ENCODE measurements at regions not wholly inside any gene's neighbourhood (a gene's known extent, or its start where the extent isn't known, plus 50 kb on each side); places are given as distances from the start of the nearest gene placed in this dataset.

- no peak overlapping the region for H3K27ac ChIP-seq (replicated peaks)
- H3K27me3 ChIP-seq (ENCODE audit: insufficient read depth, poor library complexity, severe bottlenecking), result peaks cover 6% of the 10 kb centered on the region
- H3K4me3 ChIP-seq (replicated peaks; ENCODE audit: insufficient read depth, low read length), result no peak overlapping the region
- DNase-seq (ENCODE audit: low read depth in 1 of 2, low spot score in 1 of 2), result no peak
- no peak for TF ChIP-seq CTCF (IDR thresholded peaks at IDR 0.05; ENCODE audit: insufficient read depth, low read length)
- no peak for TF ChIP-seq SPI1 (IDR thresholded peaks at IDR 0.05; ENCODE audit: borderline replicate concordance, low read depth)
- TF ChIP-seq REST (IDR thresholded peaks at IDR 0.05; ENCODE audit: insufficient replicate concordance, low read depth), result no peak
- TF ChIP-seq POLR2AphosphoS5 (IDR thresholded peaks at IDR 0.05; ENCODE audit: low read depth), result no peak
- TF ChIP-seq GABPA (IDR thresholded peaks at IDR 0.05; ENCODE audit: low read depth), result no peak
Observed at GRCh38 chr7:45415265-45415664, 158.9 kb upstream of the ADCY1 start.

- no peak for TF ChIP-seq CTCF (IDR thresholded peaks at IDR 0.05; ENCODE audit: insufficient read depth, low read length)
- no peak for TF ChIP-seq REST (IDR thresholded peaks at IDR 0.05; ENCODE audit: insufficient replicate concordance, low read depth)
- no peak for TF ChIP-seq SPI1 (IDR thresholded peaks at IDR 0.05; ENCODE audit: borderline replicate concordance, low read depth)
- TF ChIP-seq GABPA (IDR thresholded peaks at IDR 0.05; ENCODE audit: low read depth), result no peak
- TF ChIP-seq POLR2AphosphoS5 (IDR thresholded peaks at IDR 0.05; ENCODE audit: low read depth), result no peak
- peak in 1 of 2 experiments; percentile 34 for DNase-seq (ENCODE audit: low read depth in 1 of 2, low spot score in 1 of 2)
- peaks cover 6% of the 10 kb centered on the region for H3K27me3 ChIP-seq (ENCODE audit: insufficient read depth, poor library complexity, severe bottlenecking)
- H3K27ac ChIP-seq (replicated peaks), result no peak overlapping the region
- no peak overlapping the region for H3K4me3 ChIP-seq (replicated peaks; ENCODE audit: insufficient read depth, low read length)
Observed at GRCh38 chr7:45416846-45417245, 157.3 kb upstream of the ADCY1 start.

- no peak for DNase-seq (ENCODE audit: low read depth in 1 of 2, low spot score in 1 of 2)
- TF ChIP-seq CTCF (IDR thresholded peaks at IDR 0.05; ENCODE audit: insufficient read depth, low read length) (no peak), POLR2AphosphoS5 (IDR thresholded peaks at IDR 0.05; ENCODE audit: low read depth) (no peak), SPI1 (IDR thresholded peaks at IDR 0.05; ENCODE audit: borderline replicate concordance, low read depth) (no peak), GABPA (IDR thresholded peaks at IDR 0.05; ENCODE audit: low read depth) (no peak), REST (IDR thresholded peaks at IDR 0.05; ENCODE audit: insufficient replicate concordance, low read depth) (no peak)
- Histone ChIP-seq H3K4me3 (replicated peaks; ENCODE audit: insufficient read depth, low read length) (no peak overlapping the region), H3K27me3 (ENCODE audit: insufficient read depth, poor library complexity, severe bottlenecking) (peaks cover 8% of the 10 kb centered on the region), H3K27ac (replicated peaks) (no peak overlapping the region)
Observed at GRCh38 chr7:45417268-45417667, 156.9 kb upstream of the ADCY1 start.
